ENCODE measurements at regions not wholly inside any gene's neighbourhood (a gene's known extent, or its start where the extent isn't known, plus 50 kb on each side); places are given as distances from the start of the nearest gene placed in this dataset.
A peak's percentile ranks its signal among the peaks of the same experiment; 100 is the strongest.

GRCh38 chr7:19322002-19322401 is 176.8 kb upstream of the FERD3L start:
- no peak overlapping the region for H3K4me3 ChIP-seq (ENCODE audit: low read length)
- DNase-seq (ENCODE audit: low read depth), result no peak
- no peak for TF ChIP-seq CTCF (IDR thresholded peaks at IDR 0.05; ENCODE audit: insufficient read depth, low read depth, low read length, missing control alignments)

- no peak for TF ChIP-seq CTCF (IDR thresholded peaks at IDR 0.05; ENCODE audit: insufficient read depth, low read depth, low read length, missing control alignments)
- H3K4me3 ChIP-seq (ENCODE audit: low read length), result no peak overlapping the region
- no peak for DNase-seq (ENCODE audit: low read depth)
Observed at GRCh38 chr7:19318287-19318686, 173.1 kb upstream of the FERD3L start.

GRCh38 chr7:19317461-19317860 is 172.2 kb upstream of the FERD3L start:
- H3K4me3 ChIP-seq (ENCODE audit: low read length), result no peak overlapping the region
- DNase-seq (ENCODE audit: low read depth), result peak; percentile 11
- TF ChIP-seq CTCF (IDR thresholded peaks at IDR 0.05; ENCODE audit: insufficient read depth, low read depth, low read length, missing control alignments), result no peak

GRCh38 chr7:19312416-19312815 is 167.2 kb upstream of the FERD3L start:
- no peak overlapping the region for H3K4me3 ChIP-seq (ENCODE audit: low read length)
- DNase-seq (ENCODE audit: low read depth), result no peak
- no peak for TF ChIP-seq CTCF (IDR thresholded peaks at IDR 0.05; ENCODE audit: insufficient read depth, low read depth, low read length, missing control alignments)

GRCh38 chr7:19307554-19307953 is 162.3 kb upstream of the FERD3L start:
- no peak overlapping the region for H3K4me3 ChIP-seq (ENCODE audit: low read length)
- DNase-seq (ENCODE audit: low read depth), result no peak
- no peak for TF ChIP-seq CTCF (IDR thresholded peaks at IDR 0.05; ENCODE audit: insufficient read depth, low read depth, low read length, missing control alignments)

GRCh38 chr7:19305698-19306097 is 160.5 kb upstream of the FERD3L start:
- TF ChIP-seq CTCF (IDR thresholded peaks at IDR 0.05; ENCODE audit: insufficient read depth, low read depth, low read length, missing control alignments), result no peak
- H3K4me3 ChIP-seq (ENCODE audit: low read length), result no peak overlapping the region
- DNase-seq (ENCODE audit: low read depth), result no peak

- DNase-seq (ENCODE audit: low read depth), result no peak
- no peak overlapping the region for H3K4me3 ChIP-seq (ENCODE audit: low read length)
- TF ChIP-seq CTCF (IDR thresholded peaks at IDR 0.05; ENCODE audit: insufficient read depth, low read depth, low read length, missing control alignments), result no peak
Observed at GRCh38 chr7:19304086-19304485, 158.9 kb upstream of the FERD3L start.

All from epithelial cell of esophagus (primary cell).